ENCODE measurements at regions not wholly inside any gene's neighbourhood (a gene's known extent, or its start where the extent isn't known, plus 50 kb on each side); places are given as distances from the start of the nearest gene placed in this dataset.

DNA sequence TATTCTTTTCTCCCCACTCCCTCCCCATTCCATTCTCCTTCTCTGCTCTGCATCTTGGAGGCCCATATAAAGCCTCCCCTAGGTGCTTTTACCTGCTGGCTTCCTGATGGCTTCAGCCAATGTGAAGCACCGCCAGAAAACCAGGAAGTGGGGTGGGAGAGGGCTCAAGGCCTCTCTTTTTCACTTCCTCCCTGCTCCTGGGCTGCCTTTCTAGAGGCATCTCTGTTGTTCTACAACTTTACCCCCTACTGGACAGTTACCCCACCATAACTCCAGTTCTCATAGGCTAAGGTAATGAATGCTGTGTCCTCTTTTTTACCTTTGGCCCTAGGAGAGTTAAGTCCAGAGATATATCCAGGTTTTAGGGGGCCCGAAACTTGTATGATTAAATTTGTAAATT, 62.4 kb upstream of the PPARGC1A start:
- TF ChIP-seq POLR2A (IDR thresholded peaks at IDR 0.05; ENCODE audit: low read depth, low read length) (no peak), POLR2AphosphoS5 (IDR thresholded peaks at IDR 0.05; ENCODE audit: low read depth, low read length) (no peak)

Data from GM12892 (cell line).